Mucosa of rectum (tissue), 2 donors: ENCODE measurements at regions not wholly inside any gene's neighbourhood (a gene's known extent, or its start where the extent isn't known, plus 50 kb on each side); places are given as distances from the start of the nearest gene placed in this dataset.
"Not testable (repeated sequence)": the region's sequence is repeated elsewhere in the genome, so short reads cannot be mapped to it uniquely, and the experiment has no call there.

Experiments
- H3K27ac ChIP-seq, 2 donors: one replicate each; pipeline ENCODE4 v1.7.0; 2013; ENCODE audit warnings: inconsistent platforms in 2 of 2, low read depth in 2 of 2, low read length in 2 of 2
- H3K27me3 ChIP-seq, 2 donors: one replicate each; pipeline ENCODE4 v1.7.0; 2013; ENCODE audit warnings: low read length in 2 of 2; ENCODE audit not compliant: control insufficient read depth in 2 of 2, insufficient read depth in 2 of 2
- H3K36me3 ChIP-seq, 2 donors: one replicate each; pipeline ENCODE4 v1.7.0; 2013; ENCODE audit warnings: low read length in 2 of 2; ENCODE audit not compliant: control insufficient read depth in 2 of 2, insufficient read depth in 2 of 2
- H3K4me1 ChIP-seq, 2 donors: one replicate each; pipeline ENCODE4 v1.7.0; 2013; ENCODE audit warnings: low read length in 2 of 2, mild to moderate bottlenecking in 1 of 2; ENCODE audit not compliant: control insufficient read depth in 2 of 2, insufficient read depth in 2 of 2
- H3K4me3 ChIP-seq, 2 donors: one replicate each; pipeline ENCODE4 v1.7.0; 2013; ENCODE audit warnings: low read length in 2 of 2
- H3K9ac ChIP-seq, 2 donors: one replicate each; pipeline ENCODE4 v1.7.0; 2013; ENCODE audit warnings: low read length in 2 of 2, low read depth in 1 of 2, mild to moderate bottlenecking in 1 of 2
- H3K9me3 ChIP-seq, 2 donors: one replicate each; pipeline ENCODE4 v1.7.0; 2013; ENCODE audit warnings: low read length in 2 of 2; ENCODE audit not compliant: control insufficient read depth in 2 of 2
- donor health status: healthy.
- donor health status: Normal muscosa, but diverticular disease.

DNA sequence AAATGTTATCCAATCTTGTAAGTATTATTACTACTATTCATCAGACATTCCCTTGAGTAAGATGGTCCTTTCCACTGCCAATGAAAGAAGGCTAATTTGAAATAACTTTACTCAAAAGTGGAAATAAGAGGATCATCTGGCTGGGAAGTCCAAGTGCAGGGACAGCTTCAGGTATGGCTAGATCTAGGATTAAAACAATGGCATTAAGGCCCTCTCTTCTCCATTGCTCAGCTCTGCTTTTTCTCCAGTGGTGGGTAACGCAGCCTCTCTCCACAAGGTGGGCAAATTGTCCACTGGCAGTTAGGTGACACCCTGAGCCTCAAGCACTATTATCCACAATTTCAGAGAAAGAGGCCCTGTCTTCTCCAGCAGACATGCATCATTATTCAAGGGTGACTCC is 66.7 kb upstream of the PGM2 start:
- Histone ChIP-seq H3K4me3 (no peak overlapping the region), H3K9me3 (no peaks in the 10 kb centered on the region), H3K27ac (no peak overlapping the region), H3K9ac (no peak overlapping the region), H3K27me3 (no peaks in the 10 kb centered on the region), H3K4me1 (no peaks in the 10 kb centered on the region), H3K36me3 (no peaks in the 10 kb centered on the region)

- no peak overlapping the region for H3K27ac ChIP-seq
- no peaks in the 10 kb centered on the region for H3K4me1 ChIP-seq
- no peaks in the 10 kb centered on the region for H3K9me3 ChIP-seq
- H3K36me3 ChIP-seq: no peaks in the 10 kb centered on the region
- H3K27me3 ChIP-seq: no peaks in the 10 kb centered on the region
- no peak overlapping the region for H3K4me3 ChIP-seq
- H3K9ac ChIP-seq: no peak overlapping the region
Observed at GRCh38 chr4:37758226-37758625, 68.3 kb upstream of the PGM2 start.

DNA sequence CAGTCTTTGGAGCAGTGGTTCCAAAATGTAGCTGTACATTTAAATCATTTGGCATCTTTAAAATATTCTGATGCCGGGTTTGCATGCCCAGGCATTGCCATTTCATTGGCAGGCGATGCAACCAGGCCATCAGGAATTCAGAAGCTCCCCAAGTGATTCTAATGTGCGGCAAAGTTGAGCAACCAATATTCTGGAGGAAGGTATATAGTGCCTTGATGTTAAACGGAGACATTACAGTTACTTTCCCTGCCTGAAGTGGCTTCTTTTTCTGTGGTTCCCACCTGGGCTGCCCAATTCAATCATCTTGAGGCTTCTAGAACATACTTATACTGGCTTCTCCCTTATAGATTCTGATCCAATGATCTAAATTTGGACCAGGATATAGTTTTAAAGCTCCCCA is 68.7 kb upstream of the PGM2 start:
- H3K4me3 ChIP-seq: no peak overlapping the region
- no peaks in the 10 kb centered on the region for H3K36me3 ChIP-seq
- no peaks in the 10 kb centered on the region for H3K27me3 ChIP-seq
- peak overlapping the region in 1 of 2 donors; percentile 32 for H3K27ac ChIP-seq
- H3K9ac ChIP-seq: no peak overlapping the region
- no peaks in the 10 kb centered on the region for H3K9me3 ChIP-seq
- H3K4me1 ChIP-seq: no peaks in the 10 kb centered on the region

- Histone ChIP-seq H3K27me3 (no peaks in the 10 kb centered on the region), H3K4me1 (no peaks in the 10 kb centered on the region), H3K36me3 (no peaks in the 10 kb centered on the region), H3K9me3 (no peaks in the 10 kb centered on the region), H3K4me3 (no peak overlapping the region), H3K27ac (no peak overlapping the region), H3K9ac (no peak overlapping the region)
Observed at GRCh38 chr4:37757121-37757520, 69.4 kb upstream of the PGM2 start.

GRCh38 chr4:37754410-37755185 is 68.4 kb upstream of the RELL1 start:
- H3K9ac ChIP-seq: no peak overlapping the region
- H3K4me1 ChIP-seq: no peaks in the 10 kb centered on the region
- no peak overlapping the region for H3K4me3 ChIP-seq
- no peaks in the 10 kb centered on the region for H3K36me3 ChIP-seq
- H3K9me3 ChIP-seq: no peaks in the 10 kb centered on the region
- H3K27ac ChIP-seq: peak overlapping the region in 1 of 2 donors; percentile 38
- no peaks in the 10 kb centered on the region for H3K27me3 ChIP-seq

DNA sequence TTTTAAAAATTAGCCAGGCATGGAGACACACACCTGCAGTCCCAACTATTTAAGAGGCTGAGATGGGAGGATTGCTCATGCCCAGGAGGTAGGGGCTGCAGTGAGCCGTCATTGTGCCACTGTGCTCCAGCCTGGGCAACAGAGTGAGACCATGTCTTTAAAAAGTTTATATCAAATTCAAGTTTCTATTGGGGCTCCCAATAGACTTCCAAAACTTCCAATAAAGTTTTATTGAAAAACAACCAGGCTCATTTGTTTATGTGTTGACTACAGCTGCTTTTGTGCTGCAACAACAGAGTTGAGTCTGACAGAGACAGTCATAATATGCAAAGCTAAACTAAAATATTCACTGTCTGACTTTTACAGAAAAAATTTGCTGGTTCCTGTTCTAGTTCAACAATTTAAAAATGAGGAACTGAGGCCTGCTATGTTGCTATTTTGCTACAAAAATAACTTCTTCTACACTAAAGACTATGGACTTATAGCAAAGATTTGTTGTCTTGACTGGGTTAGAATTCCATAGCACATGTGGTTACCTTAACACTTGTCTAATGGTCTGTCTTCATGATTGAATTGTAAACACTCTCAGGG is 63.3 kb upstream of the RELL1 start:
- Histone ChIP-seq H3K27ac (no peak overlapping the region), H3K27me3 (no peaks in the 10 kb centered on the region), H3K36me3 (no peaks in the 10 kb centered on the region), H3K9me3 (no peaks in the 10 kb centered on the region), H3K4me3 (no peak overlapping the region), H3K4me1 (no peaks in the 10 kb centered on the region), H3K9ac (no peak overlapping the region)

DNA sequence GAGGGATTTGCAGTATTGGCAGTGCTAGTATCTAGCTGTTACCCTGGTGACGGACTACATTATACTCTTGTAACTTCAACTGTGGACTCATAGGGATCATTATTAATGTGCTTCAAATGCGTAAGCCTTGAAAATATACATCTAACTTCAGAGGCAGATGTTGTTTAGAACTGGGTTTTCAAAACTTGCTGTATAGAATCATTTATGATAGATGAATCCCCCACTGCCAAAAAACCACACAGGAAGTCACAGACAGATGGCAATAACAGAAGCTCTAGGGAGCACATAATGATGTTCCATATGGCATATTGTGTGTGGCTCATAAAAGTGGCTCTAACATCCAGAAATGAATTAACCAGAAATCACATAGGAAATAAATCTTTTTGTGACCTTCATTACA is 62.3 kb upstream of the RELL1 start:
- Histone ChIP-seq H3K4me3 (no peak overlapping the region), H3K9ac (no peak overlapping the region), H3K9me3 (no peaks in the 10 kb centered on the region), H3K36me3 (no peaks in the 10 kb centered on the region), H3K27ac (no peak overlapping the region), H3K27me3 (no peaks in the 10 kb centered on the region), H3K4me1 (no peaks in the 10 kb centered on the region)

DNA sequence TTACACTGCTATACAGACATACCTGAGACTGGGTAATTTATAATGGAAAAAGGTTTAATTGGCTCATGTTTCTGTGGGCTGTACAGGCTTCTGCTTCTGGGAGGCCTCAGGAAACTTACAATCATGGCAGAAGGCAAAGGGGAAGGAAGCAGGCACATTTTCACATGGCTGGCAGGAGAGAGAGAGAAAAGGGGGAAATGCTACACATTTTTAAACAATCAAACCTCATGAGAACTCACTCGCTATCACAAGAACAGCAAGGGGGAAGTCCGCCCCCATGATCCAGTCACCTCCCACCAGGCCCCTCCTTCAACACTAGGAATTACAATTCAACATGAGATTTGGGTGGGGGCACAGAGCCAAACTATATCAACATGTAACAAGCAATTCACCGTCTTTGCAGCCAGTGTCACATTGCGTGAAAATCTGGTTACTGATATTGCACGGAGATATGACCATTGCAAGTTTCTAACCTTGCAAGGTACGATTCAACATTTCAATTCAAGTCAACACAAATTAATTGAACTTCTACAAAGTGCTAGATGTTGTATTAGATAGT is 61.7 kb upstream of the RELL1 start:
- H3K36me3 ChIP-seq: no peaks in the 10 kb centered on the region
- H3K27ac ChIP-seq: no peak overlapping the region
- H3K9me3 ChIP-seq: no peaks in the 10 kb centered on the region
- no peak overlapping the region for H3K4me3 ChIP-seq
- no peaks in the 10 kb centered on the region for H3K4me1 ChIP-seq
- no peaks in the 10 kb centered on the region for H3K27me3 ChIP-seq
- no peak overlapping the region for H3K9ac ChIP-seq

DNA sequence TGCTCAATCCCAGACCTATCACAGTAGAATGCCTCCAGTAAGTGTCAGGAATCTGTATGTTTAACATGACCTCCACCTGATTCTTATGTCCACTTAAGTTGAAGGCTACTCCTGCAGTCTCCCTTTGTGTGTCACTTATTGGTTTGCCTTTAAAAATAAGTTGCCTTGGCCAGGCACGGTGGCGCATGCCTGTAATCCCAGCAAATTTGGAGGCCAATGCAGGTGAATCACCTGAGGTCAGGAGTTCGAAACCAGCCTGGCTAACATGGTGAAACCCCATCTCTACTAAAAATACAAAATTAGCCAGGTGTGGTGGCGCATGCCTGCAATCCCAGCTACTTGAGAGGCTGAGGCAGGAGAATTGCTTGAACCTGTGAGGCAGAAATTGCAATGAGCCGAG is 60.7 kb upstream of the RELL1 start:
- H3K4me1 ChIP-seq, H3K4me3 ChIP-seq, H3K9ac ChIP-seq, H3K36me3 ChIP-seq, H3K27ac ChIP-seq, H3K9me3 ChIP-seq, H3K27me3 ChIP-seq: not testable (repeated sequence)

GRCh38 chr4:37745946-37746345 is 59.8 kb upstream of the RELL1 start:
- H3K9me3 ChIP-seq: no peaks in the 10 kb centered on the region
- no peaks in the 10 kb centered on the region for H3K36me3 ChIP-seq
- H3K4me1 ChIP-seq: no peaks in the 10 kb centered on the region
- no peak overlapping the region for H3K9ac ChIP-seq
- no peak overlapping the region for H3K4me3 ChIP-seq
- H3K27ac ChIP-seq: no peak overlapping the region
- H3K27me3 ChIP-seq: no peaks in the 10 kb centered on the region
